Activated CD4-positive, alpha-beta T cell treated with anti-CD3 and anti-CD28 coated beads for 36 hours (primary cell): ENCODE measurements at regions not wholly inside any gene's neighbourhood (a gene's known extent, or its start where the extent isn't known, plus 50 kb on each side); places are given as distances from the start of the nearest gene placed in this dataset.

Experiments used
- ATAC-seq: fragments of 200-7000 bp; cut with Tn5 transposase; one replicate; pipeline ENCODE4 v1.10.0; 2021; ENCODE audit warnings: mild to moderate bottlenecking, moderate library complexity
- CTCF ChIA-PET: fragments of 350-600 bp; sonication (Branson Sonifier 250); formaldehyde crosslinking; loops from one replicate; lab custom pipeline; 2021; ENCODE audit warnings: antibody characterized with exemption; lab: Charles Lee
- POLR2A ChIA-PET: fragments of 350-600 bp; sonication (Branson Sonifier 250); formaldehyde crosslinking; loops from one replicate; lab custom pipeline; 2021; ENCODE audit warnings: antibody characterized with exemption, inconsistent platforms; lab: Charles Lee
- DNase-seq: peaks from one replicate; pipeline ENCODE4 v3.0.0-alpha.2; 2020
- H3K27ac Mint-ChIP-seq: one replicate; pipeline ENCODE4 v1.8.0; 2021; ENCODE audit warnings: mixed read lengths
- H3K27me3 Mint-ChIP-seq: one replicate; pipeline ENCODE4 v1.8.0; 2021; ENCODE audit warnings: mixed read lengths
- H3K36me3 Mint-ChIP-seq: one replicate; pipeline ENCODE4 v1.8.0; 2021; ENCODE audit warnings: low read depth, mixed read lengths
- H3K4me1 Mint-ChIP-seq: one replicate; pipeline ENCODE4 v1.8.0; 2021; ENCODE audit warnings: mixed read lengths
- H3K4me3 Mint-ChIP-seq: one replicate; pipeline ENCODE4 v1.8.0; 2021; ENCODE audit warnings: mild to moderate bottlenecking, moderate library complexity, mixed read lengths
- H3K9me3 Mint-ChIP-seq: one replicate; pipeline ENCODE4 v1.8.0; 2021; ENCODE audit warnings: low read depth, mixed read lengths
- intact Hi-C, 2 experiments: fragments of 100-400 bp; cut with DNase I in 1 of 2; cut with micrococcal nuclease in 1 of 2; formaldehyde crosslinking; loops; one replicate each; pipeline versions ENCODE4 v1.14.2 to v1.15.1; 2022 to 2024; cut with DNase I, micrococcal nuclease

GRCh38 chr4:124090021-124090420 is 622.5 kb downstream of the ANKRD50 start:
- Mint-ChIP-seq H3K27me3 (no peaks in the 10 kb centered on the region), H3K36me3 (no peaks in the 10 kb centered on the region), H3K4me1 (no peaks in the 10 kb centered on the region), H3K4me3 (no peak overlapping the region), H3K27ac (no peak overlapping the region), H3K9me3 (no peaks in the 10 kb centered on the region)
- POLR2A ChIA-PET = no interaction called here
- intact Hi-C loops = no loop called here
- no peak for DNase-seq
- CTCF ChIA-PET = no interaction called here
- no peak for ATAC-seq

GRCh38 chr4:124092101-124092500 is 620.4 kb downstream of the ANKRD50 start:
- intact Hi-C loops = no loop called here
- POLR2A ChIA-PET = no interaction called here
- Mint-ChIP-seq H3K27ac (no peak overlapping the region), H3K9me3 (no peaks in the 10 kb centered on the region), H3K4me3 (no peak overlapping the region), H3K4me1 (no peaks in the 10 kb centered on the region), H3K27me3 (no peaks in the 10 kb centered on the region), H3K36me3 (no peaks in the 10 kb centered on the region)
- ATAC-seq = no peak
- CTCF ChIA-PET = no interaction called here
- no peak for DNase-seq

GRCh38 chr4:124092541-124092984 is 620.0 kb downstream of the ANKRD50 start:
- H3K4me1 Mint-ChIP-seq = no peaks in the 10 kb centered on the region
- POLR2A ChIA-PET = no interaction called here
- no peak overlapping the region for H3K4me3 Mint-ChIP-seq
- H3K27me3 Mint-ChIP-seq = no peaks in the 10 kb centered on the region
- H3K27ac Mint-ChIP-seq = no peak overlapping the region
- DNase-seq (no peak), ATAC-seq (no peak)
- CTCF ChIA-PET = no interaction called here
- no peaks in the 10 kb centered on the region for H3K36me3 Mint-ChIP-seq
- H3K9me3 Mint-ChIP-seq = no peaks in the 10 kb centered on the region
- intact Hi-C loops = no loop called here

GRCh38 chr4:124095621-124096020 is 616.9 kb downstream of the ANKRD50 start:
- DNase-seq (no peak), ATAC-seq (no peak)
- H3K4me1 Mint-ChIP-seq = no peaks in the 10 kb centered on the region
- no peak overlapping the region for H3K27ac Mint-ChIP-seq
- POLR2A ChIA-PET = no interaction called here
- H3K9me3 Mint-ChIP-seq = no peaks in the 10 kb centered on the region
- CTCF ChIA-PET = no interaction called here
- no peak overlapping the region for H3K4me3 Mint-ChIP-seq
- H3K27me3 Mint-ChIP-seq = no peaks in the 10 kb centered on the region
- no peaks in the 10 kb centered on the region for H3K36me3 Mint-ChIP-seq
- intact Hi-C loops = no loop called here

GRCh38 chr4:124096290-124096689 is 616.2 kb downstream of the ANKRD50 start:
- no peaks in the 10 kb centered on the region for H3K36me3 Mint-ChIP-seq
- POLR2A ChIA-PET = no interaction called here
- H3K9me3 Mint-ChIP-seq = no peaks in the 10 kb centered on the region
- DNase-seq = no peak
- intact Hi-C loops = no loop called here
- no peaks in the 10 kb centered on the region for H3K4me1 Mint-ChIP-seq
- H3K27ac Mint-ChIP-seq = no peak overlapping the region
- CTCF ChIA-PET = no interaction called here
- no peak for ATAC-seq
- no peaks in the 10 kb centered on the region for H3K27me3 Mint-ChIP-seq
- no peak overlapping the region for H3K4me3 Mint-ChIP-seq

- POLR2A ChIA-PET = no interaction called here
- DNase-seq (no peak), ATAC-seq (no peak)
- Mint-ChIP-seq H3K27me3 (no peaks in the 10 kb centered on the region), H3K4me1 (no peaks in the 10 kb centered on the region), H3K4me3 (no peak overlapping the region), H3K36me3 (no peaks in the 10 kb centered on the region), H3K9me3 (peaks cover 4% of the 10 kb centered on the region), H3K27ac (no peak overlapping the region)
- CTCF ChIA-PET = no interaction called here
- intact Hi-C loops = no loop called here
Measured at GRCh38 chr4:124097447-124097846, 615.1 kb downstream of the ANKRD50 start.

GRCh38 chr4:124104101-124104500 is 608.4 kb downstream of the ANKRD50 start:
- H3K4me3 Mint-ChIP-seq = no peak overlapping the region
- H3K9me3 Mint-ChIP-seq = peaks cover 4% of the 10 kb centered on the region
- ATAC-seq = no peak
- POLR2A ChIA-PET = no interaction called here
- H3K36me3 Mint-ChIP-seq = no peaks in the 10 kb centered on the region
- no peaks in the 10 kb centered on the region for H3K4me1 Mint-ChIP-seq
- intact Hi-C loops = no loop called here
- no peak for DNase-seq
- H3K27me3 Mint-ChIP-seq = peaks cover 2% of the 10 kb centered on the region
- no peak overlapping the region for H3K27ac Mint-ChIP-seq
- CTCF ChIA-PET = no interaction called here

GRCh38 chr4:124104628-124105027 is 607.9 kb downstream of the ANKRD50 start:
- ChIA-PET POLR2A (no interaction called here), CTCF (no interaction called here)
- no peak overlapping the region for H3K4me3 Mint-ChIP-seq
- peaks cover 4% of the 10 kb centered on the region for H3K9me3 Mint-ChIP-seq
- DNase-seq = no peak
- intact Hi-C loops = no loop called here
- no peaks in the 10 kb centered on the region for H3K4me1 Mint-ChIP-seq
- H3K27me3 Mint-ChIP-seq = peaks cover 2% of the 10 kb centered on the region
- no peaks in the 10 kb centered on the region for H3K36me3 Mint-ChIP-seq
- H3K27ac Mint-ChIP-seq = no peak overlapping the region
- ATAC-seq = no peak

GRCh38 chr4:124105212-124105611 is 607.3 kb downstream of the ANKRD50 start:
- intact Hi-C loops = no loop called here
- no peaks in the 10 kb centered on the region for H3K4me1 Mint-ChIP-seq
- ATAC-seq = no peak
- CTCF ChIA-PET = interaction anchor here (0.7 kb wide), 1 partner anchor 521 kb away, joined by 4 read pairs; no protein-coding TSS in a partner anchor
- H3K27ac Mint-ChIP-seq = no peak overlapping the region
- POLR2A ChIA-PET = no interaction called here
- no peaks in the 10 kb centered on the region for H3K36me3 Mint-ChIP-seq
- H3K4me3 Mint-ChIP-seq = no peak overlapping the region
- peaks cover 4% of the 10 kb centered on the region for H3K9me3 Mint-ChIP-seq
- DNase-seq = no peak
- H3K27me3 Mint-ChIP-seq = peaks cover 2% of the 10 kb centered on the region

GRCh38 chr4:124111411-124111810 is 601.1 kb downstream of the ANKRD50 start:
- Mint-ChIP-seq H3K4me3 (no peak overlapping the region), H3K27me3 (peaks cover 6% of the 10 kb centered on the region), H3K4me1 (no peaks in the 10 kb centered on the region), H3K36me3 (no peaks in the 10 kb centered on the region), H3K27ac (no peak overlapping the region), H3K9me3 (no peaks in the 10 kb centered on the region)
- ATAC-seq (no peak), DNase-seq (no peak)
- intact Hi-C loops = loop anchor here in 1 of 2 experiments (5.0 to 10.0 kb wide), 3 partner anchors 339 to 1009 kb away; partner anchors contain the start of gene SPRY1
- ChIA-PET CTCF (no interaction called here), POLR2A (no interaction called here)

- ATAC-seq (no peak), DNase-seq (no peak)
- H3K9me3 Mint-ChIP-seq = no peaks in the 10 kb centered on the region
- POLR2A ChIA-PET = no interaction called here
- no peaks in the 10 kb centered on the region for H3K4me1 Mint-ChIP-seq
- H3K27me3 Mint-ChIP-seq = peaks cover 4% of the 10 kb centered on the region
- H3K4me3 Mint-ChIP-seq = no peak overlapping the region
- CTCF ChIA-PET = no interaction called here
- intact Hi-C loops = loop anchor here in 1 of 2 experiments (5.0 to 10.0 kb wide), 3 partner anchors 340 to 1010 kb away; partner anchors contain the start of gene SPRY1
- no peaks in the 10 kb centered on the region for H3K36me3 Mint-ChIP-seq
- no peak overlapping the region for H3K27ac Mint-ChIP-seq
Measured at GRCh38 chr4:124111922-124112321, 600.6 kb downstream of the ANKRD50 start.

GRCh38 chr4:124118061-124118460 is 594.5 kb downstream of the ANKRD50 start:
- H3K36me3 Mint-ChIP-seq = no peaks in the 10 kb centered on the region
- no peak overlapping the region for H3K4me3 Mint-ChIP-seq
- CTCF ChIA-PET = no interaction called here
- H3K4me1 Mint-ChIP-seq = no peaks in the 10 kb centered on the region
- DNase-seq (no peak), ATAC-seq (no peak)
- intact Hi-C loops = loop anchor here in 1 of 2 experiments (10.0 kb wide), 1 partner anchor 723 kb away; the partner anchor contains the start of gene SPRY1
- no peaks in the 10 kb centered on the region for H3K27me3 Mint-ChIP-seq
- no peaks in the 10 kb centered on the region for H3K9me3 Mint-ChIP-seq
- no peak overlapping the region for H3K27ac Mint-ChIP-seq
- POLR2A ChIA-PET = no interaction called here
